CD14-positive monocyte (primary cell): ENCODE measurements at regions not wholly inside any gene's neighbourhood (a gene's known extent, or its start where the extent isn't known, plus 50 kb on each side); places are given as distances from the start of the nearest gene placed in this dataset.

Experiments
- DNase-seq, 3 donors: peaks; one replicate each; pipeline ENCODE4 v3.0.0-alpha.2; 2011 to 2022
- H2AFZ ChIP-seq: 2 replicates; pipeline ENCODE4 v1.6.0; 2012; ENCODE audit warnings: mild to moderate bottlenecking, low read depth, low read length, inconsistent platforms; ENCODE audit not compliant: insufficient read depth, poor library complexity, severe bottlenecking
- H3K27ac ChIP-seq, 2 donors: 1 replicate in 1 of 2; 2 replicates in 1 of 2; pipeline ENCODE4 v1.5.1; 2012 to 2013; ENCODE audit warnings: low read length in 2 of 2, control low read depth in 1 of 2, inconsistent platforms in 1 of 2, low read depth in 1 of 2, mild to moderate bottlenecking in 1 of 2
- H3K27me3 ChIP-seq, 2 donors: one replicate each; pipeline versions ENCODE4 v1.6.0 to v1.6.1; 2011 to 2013; ENCODE audit warnings: low read length in 2 of 2; ENCODE audit not compliant: control insufficient read depth in 2 of 2, insufficient read depth in 2 of 2
- H3K36me3 ChIP-seq, 2 donors: replicated peaks in 1 of 2; 1 replicate in 1 of 2; 2 replicates in 1 of 2; pipeline versions ENCODE4 v1.5.1 to v1.6.1; 2012 to 2013; ENCODE audit warnings: low read length in 2 of 2, control low read depth in 1 of 2, inconsistent platforms in 1 of 2, mild to moderate bottlenecking in 1 of 2; ENCODE audit not compliant: insufficient read depth in 2 of 2, control insufficient read depth in 1 of 2
- H3K4me1 ChIP-seq, 2 donors: 1 replicate in 1 of 2; 2 replicates in 1 of 2; pipeline versions ENCODE4 v1.5.1 to v1.6.1; 2012 to 2013; ENCODE audit warnings: low read length in 2 of 2, control low read depth in 1 of 2, inconsistent platforms in 1 of 2, mild to moderate bottlenecking in 1 of 2, moderate library complexity in 1 of 2; ENCODE audit not compliant: insufficient read depth in 2 of 2, control insufficient read depth in 1 of 2
- H3K4me2 ChIP-seq: replicated peaks from 2 replicates; pipeline ENCODE3; 2012; ENCODE audit warnings: low read length, moderate library complexity, mild to moderate bottlenecking; ENCODE audit not compliant: poor library complexity, severe bottlenecking; ENCODE audit errors: extremely low read depth
- H3K4me3 ChIP-seq, 3 experiments: fragments of 200-600 bp in 1 of 3; sonication (generic) in 1 of 3; replicated peaks in 1 of 3; 1 replicate in 2 of 3; 2 replicates in 1 of 3; pipeline ENCODE4 v1.5.1; 2011 to 2013; ENCODE audit warnings: low read length in 3 of 3, mild to moderate bottlenecking in 3 of 3, control low read depth in 2 of 3, low read depth in 2 of 3, inconsistent platforms in 1 of 3, moderate library complexity in 1 of 3
- H3K79me2 ChIP-seq: 2 replicates; pipeline ENCODE4 v1.6.0; 2012; ENCODE audit warnings: mild to moderate bottlenecking, control low read depth, inconsistent platforms, low read length, moderate library complexity; ENCODE audit not compliant: insufficient read depth
- H3K9ac ChIP-seq: 2 replicates; pipeline ENCODE4 v1.6.0; 2017; ENCODE audit warnings: low read length, mild to moderate bottlenecking; ENCODE audit not compliant: insufficient read depth, poor library complexity, severe bottlenecking
- H3K9me3 ChIP-seq, 2 donors: replicated peaks in 1 of 2; 1 replicate in 1 of 2; 2 replicates in 1 of 2; pipeline versions ENCODE4 v1.5.1 to v1.6.1; 2012 to 2013; ENCODE audit warnings: low read length in 2 of 2, control low read depth in 1 of 2; ENCODE audit not compliant: control insufficient read depth in 1 of 2, insufficient read depth in 1 of 2
- H4K20me1 ChIP-seq: 2 replicates; pipeline ENCODE4 v1.6.0; 2012; ENCODE audit warnings: mild to moderate bottlenecking, low read length, control low read depth, moderate library complexity; ENCODE audit not compliant: insufficient read depth
- H3K27ac Mint-ChIP-seq, 7 donors: one replicate each; pipeline ENCODE4 v1.8.0; 2020; ENCODE audit warnings: mild to moderate bottlenecking in 7 of 7, mixed read lengths in 7 of 7, moderate library complexity in 6 of 7, inconsistent platforms in 2 of 7
- H3K27me3 Mint-ChIP-seq, 3 donors: one replicate each; pipeline ENCODE4 v1.8.0; 2021 to 2022; ENCODE audit warnings: low read depth in 3 of 3, mild to moderate bottlenecking in 3 of 3, mixed read lengths in 3 of 3, moderate library complexity in 3 of 3, inconsistent platforms in 1 of 3
- H3K36me3 Mint-ChIP-seq, 2 donors: one replicate each; pipeline ENCODE4 v1.8.0; 2020; ENCODE audit warnings: mixed read lengths in 2 of 2, inconsistent platforms in 1 of 2, mild to moderate bottlenecking in 1 of 2
- H3K4me1 Mint-ChIP-seq: one replicate; pipeline ENCODE4 v1.8.0; 2020; ENCODE audit warnings: mild to moderate bottlenecking, mixed read lengths
- H3K4me3 Mint-ChIP-seq, 2 donors: one replicate each; pipeline ENCODE4 v1.8.0; 2020; ENCODE audit warnings: mild to moderate bottlenecking in 2 of 2, mixed read lengths in 2 of 2, moderate library complexity in 1 of 2
- H3K9me3 Mint-ChIP-seq, 7 donors: one replicate each; pipeline ENCODE4 v1.8.0; 2020 to 2022; ENCODE audit warnings: mixed read lengths in 7 of 7, mild to moderate bottlenecking in 6 of 7, moderate library complexity in 6 of 7, inconsistent platforms in 2 of 7
- WGBS: methylation state at CpG from one replicate; pipeline ENCODE4 v1.1.5; 2013; ENCODE audit warnings: missing lambda C conversion rate; ENCODE audit not compliant: insufficient coverage; 5-methylcytosine and 5-hydroxymethylcytosine counted together
- intact Hi-C, 2 donors: fragments of 100-400 bp; cut with micrococcal nuclease; formaldehyde crosslinking; loops; one replicate each; pipeline versions ENCODE4 v1.15.0 to v1.15.1; 2023
- TF ChIP-seq, protein P1 (sequence below): fragments of 200-600 bp; IDR thresholded peaks from one replicate; pipeline ENCODE4 v1.8.0; 2022; ENCODE audit warnings: antibody characterized with exemption, mild to moderate bottlenecking

DNA sequence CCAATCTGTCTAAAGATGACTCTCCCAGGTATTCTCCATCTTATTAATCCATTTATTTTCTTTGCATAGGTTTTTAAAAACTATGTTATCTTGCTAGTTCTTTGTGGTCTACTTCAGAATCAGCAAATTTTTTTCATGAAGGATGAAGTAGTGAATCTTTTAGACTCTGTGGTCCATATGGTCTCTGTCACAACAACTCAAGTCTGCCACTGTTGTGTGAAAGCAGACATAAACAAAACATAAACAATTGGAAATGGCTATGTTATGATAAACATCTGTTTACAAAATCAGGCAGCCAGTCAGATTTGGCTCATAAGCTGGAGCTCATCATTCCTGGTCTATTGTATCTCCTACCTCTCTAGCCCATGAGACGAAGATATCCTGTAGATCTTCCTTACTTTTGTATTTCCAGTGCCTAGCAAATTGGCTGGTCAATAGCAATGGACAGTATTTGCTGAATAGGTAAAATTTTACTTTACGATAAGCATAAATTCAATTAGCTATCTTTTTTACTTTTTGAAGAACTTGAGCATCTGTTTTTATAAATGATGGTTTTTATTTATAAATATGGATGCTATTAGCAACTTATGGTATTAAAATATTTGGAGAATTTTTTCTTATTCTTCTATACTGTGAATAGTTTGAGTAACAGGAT lies 104.6 kb upstream of the SGCE start:
- Histone ChIP-seq H3K36me3 (no peaks in the 10 kb centered on the region), H3K9ac (no peak overlapping the region), H3K27me3 (no peaks in the 10 kb centered on the region), H3K4me2 (no peak overlapping the region), H3K4me3 (no peak overlapping the region), H2AFZ (no peak overlapping the region), H4K20me1 (no peaks in the 10 kb centered on the region), H3K4me1 (no peaks in the 10 kb centered on the region), H3K79me2 (no peaks in the 10 kb centered on the region), H3K9me3 (peaks cover 11% of the 10 kb centered on the region in 2 donors), H3K27ac (no peak overlapping the region)
- no peak overlapping the region for H3K4me3 Mint-ChIP-seq
- DNase-seq = no peak
- H3K9me3 Mint-ChIP-seq = peaks cover 0 to 15% (median 7%) of the 10 kb centered on the region in 7 donors
- intact Hi-C loops = no loop called here
- TF ChIP-seq, protein P1, sequence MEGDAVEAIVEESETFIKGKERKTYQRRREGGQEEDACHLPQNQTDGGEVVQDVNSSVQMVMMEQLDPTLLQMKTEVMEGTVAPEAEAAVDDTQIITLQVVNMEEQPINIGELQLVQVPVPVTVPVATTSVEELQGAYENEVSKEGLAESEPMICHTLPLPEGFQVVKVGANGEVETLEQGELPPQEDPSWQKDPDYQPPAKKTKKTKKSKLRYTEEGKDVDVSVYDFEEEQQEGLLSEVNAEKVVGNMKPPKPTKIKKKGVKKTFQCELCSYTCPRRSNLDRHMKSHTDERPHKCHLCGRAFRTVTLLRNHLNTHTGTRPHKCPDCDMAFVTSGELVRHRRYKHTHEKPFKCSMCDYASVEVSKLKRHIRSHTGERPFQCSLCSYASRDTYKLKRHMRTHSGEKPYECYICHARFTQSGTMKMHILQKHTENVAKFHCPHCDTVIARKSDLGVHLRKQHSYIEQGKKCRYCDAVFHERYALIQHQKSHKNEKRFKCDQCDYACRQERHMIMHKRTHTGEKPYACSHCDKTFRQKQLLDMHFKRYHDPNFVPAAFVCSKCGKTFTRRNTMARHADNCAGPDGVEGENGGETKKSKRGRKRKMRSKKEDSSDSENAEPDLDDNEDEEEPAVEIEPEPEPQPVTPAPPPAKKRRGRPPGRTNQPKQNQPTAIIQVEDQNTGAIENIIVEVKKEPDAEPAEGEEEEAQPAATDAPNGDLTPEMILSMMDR = no peak
- WGBS = 100% methylated on average over 1 of the region's 2 CpGs
- H3K4me1 Mint-ChIP-seq = no peaks in the 10 kb centered on the region
- no peak overlapping the region for H3K27ac Mint-ChIP-seq
- H3K27me3 Mint-ChIP-seq = peaks cover 0 to 1% (median 0%) of the 10 kb centered on the region in 3 donors
- H3K36me3 Mint-ChIP-seq = no peaks in the 10 kb centered on the region

DNA sequence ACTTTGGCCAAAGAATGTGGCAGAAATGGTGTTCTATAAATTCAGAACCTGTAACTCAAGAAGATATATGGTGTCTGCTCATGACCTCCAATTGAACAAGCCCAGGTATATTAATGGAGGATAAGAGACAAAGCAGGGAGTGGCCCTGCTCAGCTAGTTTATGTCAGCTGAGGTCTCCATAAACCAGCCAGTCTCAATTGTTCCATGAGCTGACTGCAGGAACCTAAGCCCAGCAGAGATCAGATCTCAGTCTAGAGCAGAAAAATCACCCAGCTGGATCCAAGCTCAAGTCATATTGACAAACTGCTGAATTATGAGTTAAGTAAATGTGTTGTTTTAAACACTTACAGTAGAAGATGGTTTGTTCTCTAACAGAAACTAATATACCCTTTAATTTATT lies 105.5 kb upstream of the SGCE start:
- H3K27ac Mint-ChIP-seq = no peak overlapping the region
- Histone ChIP-seq H3K27ac (no peak overlapping the region), H4K20me1 (no peaks in the 10 kb centered on the region), H3K9me3 (peaks cover 11% of the 10 kb centered on the region in 2 donors), H2AFZ (no peak overlapping the region), H3K79me2 (no peaks in the 10 kb centered on the region), H3K27me3 (no peaks in the 10 kb centered on the region), H3K9ac (no peak overlapping the region), H3K36me3 (no peaks in the 10 kb centered on the region), H3K4me1 (no peaks in the 10 kb centered on the region), H3K4me2 (no peak overlapping the region), H3K4me3 (no peak overlapping the region)
- H3K9me3 Mint-ChIP-seq = peaks cover 3 to 12% (median 5%) of the 10 kb centered on the region in 7 donors
- H3K36me3 Mint-ChIP-seq = no peaks in the 10 kb centered on the region
- TF ChIP-seq, protein P1 = no peak
- H3K4me1 Mint-ChIP-seq = no peaks in the 10 kb centered on the region
- DNase-seq = no peak
- intact Hi-C loops = no loop called here
- H3K27me3 Mint-ChIP-seq = peaks cover 0 to 1% (median 0%) of the 10 kb centered on the region in 3 donors
- H3K4me3 Mint-ChIP-seq = no peak overlapping the region
